ENCODE measurements at regions not wholly inside any gene's neighbourhood (a gene's known extent, or its start where the extent isn't known, plus 50 kb on each side); places are given as distances from the start of the nearest gene placed in this dataset.
"Not testable (repeated sequence)": the region's sequence is repeated elsewhere in the genome, so short reads cannot be mapped to it uniquely, and the experiment has no call there.

- intact Hi-C loops (cut with micrococcal nuclease), result no loop called here
- Mint-ChIP-seq H3K4me3 (no peak overlapping the region), H3K4me1 (ENCODE audit: low read depth) (no peaks in the 10 kb centered on the region), H3K9me3 (peaks cover 1% of the 10 kb centered on the region), H3K27me3 (ENCODE audit: low read depth) (no peaks in the 10 kb centered on the region), H3K27ac (no peak overlapping the region), H3K36me3 (ENCODE audit: low read depth) (no peaks in the 10 kb centered on the region)
- CTCF ChIA-PET, result interaction anchor here (0.7 kb wide), 1 partner anchor 659 kb away, joined by 3 read pairs; no protein-coding TSS in a partner anchor
- no peak for DNase-seq
Measured at GRCh38 chr1:95650631-95651030, 416.6 kb downstream of the RWDD3 start.

GRCh38 chr1:95652423-95652965, 418.5 kb downstream of the RWDD3 start:
- Mint-ChIP-seq H3K9me3 (peaks cover 3% of the 10 kb centered on the region), H3K4me1 (ENCODE audit: low read depth) (no peaks in the 10 kb centered on the region), H3K4me3 (no peak overlapping the region), H3K36me3 (ENCODE audit: low read depth) (no peaks in the 10 kb centered on the region), H3K27me3 (ENCODE audit: low read depth) (no peaks in the 10 kb centered on the region), H3K27ac (no peak overlapping the region)
- intact Hi-C loops (cut with micrococcal nuclease), result no loop called here
- CTCF ChIA-PET, result no interaction called here
- DNase-seq, result no peak

GRCh38 chr1:95653618-95654017, 419.6 kb downstream of the RWDD3 start:
- no peak for DNase-seq
- CTCF ChIA-PET, result interaction anchor here (0.6 to 0.7 kb wide), 2 partner anchors 40 to 842 kb away, joined by 3 read pairs; no protein-coding TSS in a partner anchor
- Mint-ChIP-seq H3K36me3 (ENCODE audit: low read depth) (no peaks in the 10 kb centered on the region), H3K4me1 (ENCODE audit: low read depth) (no peaks in the 10 kb centered on the region), H3K27me3 (ENCODE audit: low read depth) (no peaks in the 10 kb centered on the region), H3K27ac (no peak overlapping the region), H3K9me3 (peaks cover 3% of the 10 kb centered on the region), H3K4me3 (no peak overlapping the region)
- intact Hi-C loops (cut with micrococcal nuclease), result no loop called here

DNA sequence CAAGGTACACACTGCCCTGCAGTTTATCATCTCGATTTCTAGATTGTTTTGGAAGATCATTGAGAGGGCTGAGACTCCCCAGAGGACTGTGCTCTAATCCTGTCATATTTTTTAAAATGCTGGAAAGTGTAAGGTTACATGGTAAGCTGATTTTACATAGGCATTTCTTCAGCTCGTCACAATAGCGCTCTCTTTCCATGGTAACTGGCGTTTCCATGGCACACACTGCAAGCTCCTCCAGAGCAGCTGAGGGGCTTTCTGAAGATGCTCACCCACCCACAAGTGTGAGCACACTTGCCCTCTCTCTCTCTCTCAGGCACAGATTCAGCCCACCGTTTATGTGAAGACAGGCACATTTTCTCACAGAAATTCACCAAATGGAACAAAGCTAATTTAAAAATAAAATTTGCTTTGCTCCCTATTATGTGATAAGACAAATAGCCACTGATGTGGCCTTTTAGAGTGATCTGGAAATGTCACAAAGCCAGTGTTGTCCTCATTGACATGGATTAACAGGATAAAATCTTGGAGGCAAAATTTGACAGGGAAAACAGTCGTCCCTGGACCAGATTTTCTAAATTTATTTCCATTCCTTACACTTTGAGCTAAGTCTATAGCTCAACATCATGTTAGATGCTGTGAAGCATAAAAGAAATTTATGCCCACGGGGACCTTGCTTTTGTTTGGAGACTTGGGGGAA, 421.5 kb downstream of the RWDD3 start:
- H3K36me3 Mint-ChIP-seq (ENCODE audit: low read depth), result no peaks in the 10 kb centered on the region
- intact Hi-C loops (cut with micrococcal nuclease), result no loop called here
- H3K4me1 Mint-ChIP-seq (ENCODE audit: low read depth), result no peaks in the 10 kb centered on the region
- no peak overlapping the region for H3K27ac Mint-ChIP-seq
- peaks cover 5% of the 10 kb centered on the region for H3K9me3 Mint-ChIP-seq
- DNase-seq, result no peak
- no peak overlapping the region for H3K4me3 Mint-ChIP-seq
- no peaks in the 10 kb centered on the region for H3K27me3 Mint-ChIP-seq (ENCODE audit: low read depth)
- CTCF ChIA-PET, result no interaction called here

DNA sequence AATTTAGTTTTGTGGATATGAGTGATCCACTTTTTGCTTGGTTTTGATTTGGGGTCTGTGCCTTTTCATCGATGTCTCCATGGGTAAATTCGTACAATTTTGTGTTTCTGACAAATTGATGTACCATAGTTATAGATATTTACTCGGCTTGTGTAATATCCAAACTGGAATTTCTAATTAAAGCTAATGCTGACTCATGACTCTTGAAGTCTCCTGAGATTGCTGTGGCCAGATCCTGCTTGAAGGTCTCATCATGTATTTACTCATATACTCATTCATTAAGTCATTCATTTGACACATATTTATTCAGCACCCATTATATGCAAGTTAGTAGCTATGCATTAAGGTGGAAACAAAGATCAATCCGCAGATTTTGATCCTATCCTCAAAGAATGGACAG, 423.2 kb downstream of the RWDD3 start:
- Mint-ChIP-seq H3K4me1 (ENCODE audit: low read depth) (no peaks in the 10 kb centered on the region), H3K4me3 (no peak overlapping the region), H3K9me3 (peaks cover 4% of the 10 kb centered on the region), H3K27me3 (ENCODE audit: low read depth) (no peaks in the 10 kb centered on the region), H3K36me3 (ENCODE audit: low read depth) (no peaks in the 10 kb centered on the region), H3K27ac (no peak overlapping the region)
- no peak for DNase-seq
- CTCF ChIA-PET, result no interaction called here
- intact Hi-C loops (cut with micrococcal nuclease), result no loop called here

DNA sequence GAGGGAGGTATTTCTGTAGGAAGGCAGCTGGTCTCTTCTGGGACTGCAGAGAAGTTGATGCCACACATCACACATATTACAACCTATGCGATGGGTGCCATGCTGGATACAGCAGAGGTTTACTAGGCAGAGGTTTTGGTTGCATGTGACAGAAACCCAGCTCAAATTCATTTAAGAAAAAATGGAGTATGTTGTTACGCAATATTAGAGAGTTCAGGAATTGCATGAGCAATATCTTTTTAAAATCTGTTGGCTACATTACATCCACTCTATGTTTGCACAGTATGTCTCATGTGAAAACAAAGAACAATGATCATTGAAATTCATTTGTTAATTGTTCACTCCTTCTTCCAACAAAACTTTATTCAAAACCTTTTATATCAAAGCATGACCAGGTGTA, 425.2 kb downstream of the RWDD3 start:
- intact Hi-C loops (cut with micrococcal nuclease), result no loop called here
- no peak for DNase-seq
- no peak overlapping the region for H3K27ac Mint-ChIP-seq
- no peaks in the 10 kb centered on the region for H3K4me1 Mint-ChIP-seq (ENCODE audit: low read depth)
- H3K4me3 Mint-ChIP-seq, result no peak overlapping the region
- no peaks in the 10 kb centered on the region for H3K36me3 Mint-ChIP-seq (ENCODE audit: low read depth)
- H3K9me3 Mint-ChIP-seq, result peaks cover 6% of the 10 kb centered on the region
- no peaks in the 10 kb centered on the region for H3K27me3 Mint-ChIP-seq (ENCODE audit: low read depth)
- CTCF ChIA-PET, result no interaction called here

GRCh38 chr1:95659588-95659987, 425.6 kb downstream of the RWDD3 start:
- CTCF ChIA-PET, result interaction anchor here (0.6 kb wide), 1 partner anchor 116 kb away, joined by 3 read pairs; no protein-coding TSS in a partner anchor
- DNase-seq, result no peak
- peaks cover 6% of the 10 kb centered on the region for H3K9me3 Mint-ChIP-seq
- no peak overlapping the region for H3K27ac Mint-ChIP-seq
- no peaks in the 10 kb centered on the region for H3K36me3 Mint-ChIP-seq (ENCODE audit: low read depth)
- no peaks in the 10 kb centered on the region for H3K4me1 Mint-ChIP-seq (ENCODE audit: low read depth)
- intact Hi-C loops (cut with micrococcal nuclease), result no loop called here
- no peaks in the 10 kb centered on the region for H3K27me3 Mint-ChIP-seq (ENCODE audit: low read depth)
- H3K4me3 Mint-ChIP-seq, result no peak overlapping the region

- DNase-seq, result no peak
- intact Hi-C loops (cut with micrococcal nuclease), result no loop called here
- peaks cover 6% of the 10 kb centered on the region for H3K9me3 Mint-ChIP-seq
- no peak overlapping the region for H3K27ac Mint-ChIP-seq
- no peaks in the 10 kb centered on the region for H3K27me3 Mint-ChIP-seq (ENCODE audit: low read depth)
- no peak overlapping the region for H3K4me3 Mint-ChIP-seq
- no peaks in the 10 kb centered on the region for H3K36me3 Mint-ChIP-seq (ENCODE audit: low read depth)
- CTCF ChIA-PET, result no interaction called here
- no peaks in the 10 kb centered on the region for H3K4me1 Mint-ChIP-seq (ENCODE audit: low read depth)
Measured at GRCh38 chr1:95660736-95661135, 426.7 kb downstream of the RWDD3 start.

GRCh38 chr1:95663530-95663929, 429.5 kb downstream of the RWDD3 start:
- DNase-seq; H3K27me3 Mint-ChIP-seq (ENCODE audit: low read depth); H3K27ac Mint-ChIP-seq; H3K4me3 Mint-ChIP-seq; H3K9me3 Mint-ChIP-seq; H3K36me3 Mint-ChIP-seq (ENCODE audit: low read depth); intact Hi-C loops (cut with micrococcal nuclease); H3K4me1 Mint-ChIP-seq (ENCODE audit: low read depth); CTCF ChIA-PET: not testable (repeated sequence)

DNA sequence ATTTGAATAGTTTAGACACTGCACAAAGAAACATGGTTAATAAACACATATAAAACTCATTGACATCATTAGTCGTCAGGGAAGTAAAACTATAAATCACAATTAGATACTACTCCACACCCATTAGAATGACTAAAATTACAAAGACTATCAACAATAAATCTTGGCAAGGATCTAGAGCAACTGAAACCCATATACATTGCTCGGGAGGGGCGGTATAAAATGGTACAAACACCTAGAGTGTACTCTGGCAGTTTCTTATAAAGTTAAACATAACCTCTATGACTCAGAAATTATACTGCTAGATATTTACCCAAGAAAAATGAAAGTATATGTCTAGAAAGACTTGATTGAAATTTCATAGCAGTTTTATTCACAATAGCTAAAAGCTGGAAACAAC, 434.2 kb downstream of the RWDD3 start:
- Mint-ChIP-seq H3K9me3 (peaks cover 3% of the 10 kb centered on the region), H3K4me1 (ENCODE audit: low read depth) (no peaks in the 10 kb centered on the region), H3K4me3 (no peak overlapping the region), H3K27ac (no peak overlapping the region), H3K27me3 (ENCODE audit: low read depth) (no peaks in the 10 kb centered on the region), H3K36me3 (ENCODE audit: low read depth) (no peaks in the 10 kb centered on the region)
- intact Hi-C loops (cut with micrococcal nuclease), result no loop called here
- DNase-seq, result no peak
- CTCF ChIA-PET, result no interaction called here

- H3K27me3 Mint-ChIP-seq (ENCODE audit: low read depth); CTCF ChIA-PET; H3K9me3 Mint-ChIP-seq; intact Hi-C loops (cut with micrococcal nuclease); H3K36me3 Mint-ChIP-seq (ENCODE audit: low read depth); H3K27ac Mint-ChIP-seq; H3K4me3 Mint-ChIP-seq; H3K4me1 Mint-ChIP-seq (ENCODE audit: low read depth); DNase-seq: not testable (repeated sequence)
Measured at GRCh38 chr1:95669638-95670037, 435.6 kb downstream of the RWDD3 start.

DNA sequence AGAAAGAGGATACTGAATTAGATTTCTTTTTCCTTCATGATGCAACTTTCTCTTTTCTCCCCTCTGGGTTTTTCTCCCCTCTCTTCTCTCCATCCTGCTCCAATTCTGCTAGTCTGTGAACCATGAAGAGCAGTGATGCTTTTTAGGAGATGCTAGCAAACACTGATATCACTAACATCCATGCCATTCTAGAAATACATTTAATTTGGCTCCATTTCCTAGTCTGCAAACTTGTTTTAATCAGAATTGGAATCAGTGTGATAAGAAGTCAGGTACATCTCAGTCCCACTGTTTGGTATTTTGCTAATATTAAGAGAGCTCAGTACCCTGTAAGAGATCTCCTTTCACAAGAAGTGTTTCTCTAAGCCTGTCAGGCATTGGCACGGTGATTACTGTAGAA, 437.1 kb downstream of the RWDD3 start:
- no peak for DNase-seq
- intact Hi-C loops (cut with micrococcal nuclease), result no loop called here
- H3K36me3 Mint-ChIP-seq (ENCODE audit: low read depth), result no peaks in the 10 kb centered on the region
- no peaks in the 10 kb centered on the region for H3K4me1 Mint-ChIP-seq (ENCODE audit: low read depth)
- CTCF ChIA-PET, result no interaction called here
- no peak overlapping the region for H3K4me3 Mint-ChIP-seq
- no peak overlapping the region for H3K27ac Mint-ChIP-seq
- H3K27me3 Mint-ChIP-seq (ENCODE audit: low read depth), result no peaks in the 10 kb centered on the region
- H3K9me3 Mint-ChIP-seq, result peaks cover 3% of the 10 kb centered on the region

DNA sequence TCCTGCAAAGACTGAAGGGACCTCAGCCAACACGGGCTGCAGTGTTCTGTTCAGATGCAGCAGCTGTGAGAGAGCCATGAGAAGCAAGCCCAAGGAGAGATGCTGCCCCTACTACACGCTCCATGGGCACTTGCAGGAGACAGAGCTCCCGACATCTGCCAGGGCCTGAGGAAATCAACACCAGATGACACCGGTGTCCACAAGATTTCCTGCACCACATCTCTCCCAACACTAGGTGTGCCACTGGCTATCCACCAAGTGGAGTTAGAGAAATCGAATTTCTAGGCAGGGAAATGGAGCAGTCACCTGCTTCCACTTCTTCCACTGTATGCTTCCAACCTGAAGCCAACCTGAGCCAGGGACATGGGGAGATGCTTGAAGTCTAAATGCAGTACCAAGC, 445.3 kb downstream of the RWDD3 start:
- CTCF ChIA-PET, result no interaction called here
- H3K9me3 Mint-ChIP-seq, result no peaks in the 10 kb centered on the region
- H3K4me1 Mint-ChIP-seq (ENCODE audit: low read depth), result no peaks in the 10 kb centered on the region
- no peak overlapping the region for H3K27ac Mint-ChIP-seq
- H3K36me3 Mint-ChIP-seq (ENCODE audit: low read depth), result no peaks in the 10 kb centered on the region
- no peak overlapping the region for H3K4me3 Mint-ChIP-seq
- intact Hi-C loops (cut with micrococcal nuclease), result no loop called here
- DNase-seq, result no peak
- H3K27me3 Mint-ChIP-seq (ENCODE audit: low read depth), result no peaks in the 10 kb centered on the region
